ENCODE measurements at regions not wholly inside any gene's neighbourhood (a gene's known extent, or its start where the extent isn't known, plus 50 kb on each side); places are given as distances from the start of the nearest gene placed in this dataset.

- intact Hi-C loops (cut with DNase I, micrococcal nuclease): no loop called here
- TF ChIP-seq CTCF (IDR thresholded peaks at IDR 0.05): no peak
- H3K9me3 ChIP-seq: no peaks in the 10 kb centered on the region
- DNase-seq (no peak), ATAC-seq (no peak)
- H3K36me3 ChIP-seq (ENCODE audit: low read depth): no peaks in the 10 kb centered on the region
- no peak overlapping the region for H3K4me3 ChIP-seq
- H3K4me1 ChIP-seq (ENCODE audit: low read depth): no peaks in the 10 kb centered on the region
Measured at GRCh38 chr3:194993896-194994295, 277.1 kb downstream of the XXYLT1 start.

DNA sequence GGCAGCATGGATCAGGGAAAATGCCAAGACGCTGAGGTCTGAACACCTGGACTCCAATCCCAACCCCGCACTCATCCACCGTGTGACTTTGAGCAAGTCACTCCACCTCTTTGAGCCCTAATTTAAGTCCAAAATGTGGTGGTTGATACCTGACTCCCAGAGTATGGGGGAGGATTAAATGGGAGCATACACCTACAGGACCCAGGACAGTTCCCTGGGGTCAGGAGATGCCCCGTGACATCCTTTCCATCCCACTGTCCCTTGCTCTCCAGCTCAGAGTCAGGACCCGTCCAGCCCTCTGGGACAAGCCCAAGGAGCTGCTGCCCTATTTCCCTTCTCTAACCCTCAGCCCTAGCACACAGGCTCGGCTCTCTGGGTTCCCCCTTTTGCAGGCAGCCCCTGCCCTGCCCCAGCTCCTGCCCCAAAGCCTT, 276.4 kb downstream of the XXYLT1 start:
- Histone ChIP-seq H3K9me3 (no peaks in the 10 kb centered on the region), H3K4me1 (ENCODE audit: low read depth) (no peaks in the 10 kb centered on the region), H3K4me3 (no peak overlapping the region), H3K36me3 (ENCODE audit: low read depth) (no peaks in the 10 kb centered on the region)
- intact Hi-C loops (cut with DNase I, micrococcal nuclease): no loop called here
- ATAC-seq: no peak
- DNase-seq: no peak
- TF ChIP-seq CTCF (IDR thresholded peaks at IDR 0.05): no peak

GRCh38 chr3:194995334-194995733, 275.6 kb downstream of the XXYLT1 start:
- Histone ChIP-seq H3K4me3 (no peak overlapping the region), H3K36me3 (ENCODE audit: low read depth) (no peaks in the 10 kb centered on the region), H3K4me1 (ENCODE audit: low read depth) (no peaks in the 10 kb centered on the region), H3K9me3 (no peaks in the 10 kb centered on the region)
- no peak for TF ChIP-seq CTCF (IDR thresholded peaks at IDR 0.05)
- DNase-seq (no peak), ATAC-seq (no peak)
- intact Hi-C loops (cut with DNase I, micrococcal nuclease): no loop called here

- DNase-seq (no peak), ATAC-seq (no peak)
- Histone ChIP-seq H3K36me3 (ENCODE audit: low read depth) (no peaks in the 10 kb centered on the region), H3K4me1 (ENCODE audit: low read depth) (no peaks in the 10 kb centered on the region), H3K9me3 (no peaks in the 10 kb centered on the region), H3K4me3 (no peak overlapping the region)
- intact Hi-C loops (cut with DNase I, micrococcal nuclease): no loop called here
- TF ChIP-seq CTCF (IDR thresholded peaks at IDR 0.05): no peak
Measured at GRCh38 chr3:194995922-194996321, 275.0 kb downstream of the XXYLT1 start.

GRCh38 chr3:194996746-194997145, 274.2 kb downstream of the XXYLT1 start:
- Histone ChIP-seq H3K36me3 (ENCODE audit: low read depth) (no peaks in the 10 kb centered on the region), H3K4me3 (no peak overlapping the region), H3K4me1 (ENCODE audit: low read depth) (no peaks in the 10 kb centered on the region), H3K9me3 (no peaks in the 10 kb centered on the region)
- ATAC-seq (no peak), DNase-seq (no peak)
- intact Hi-C loops (cut with DNase I, micrococcal nuclease): no loop called here
- TF ChIP-seq CTCF (IDR thresholded peaks at IDR 0.05): no peak

GRCh38 chr3:194998417-194998816, 272.5 kb downstream of the XXYLT1 start:
- DNase-seq (no peak), ATAC-seq (no peak)
- no peak overlapping the region for H3K4me3 ChIP-seq
- intact Hi-C loops (cut with DNase I, micrococcal nuclease): no loop called here
- no peak for TF ChIP-seq CTCF (IDR thresholded peaks at IDR 0.05)
- H3K4me1 ChIP-seq (ENCODE audit: low read depth): no peaks in the 10 kb centered on the region
- H3K9me3 ChIP-seq: no peaks in the 10 kb centered on the region
- no peaks in the 10 kb centered on the region for H3K36me3 ChIP-seq (ENCODE audit: low read depth)
